Cerebellar nuclear complex (tissue), 1 donor: ENCODE measurements at regions not wholly inside any gene's neighbourhood (a gene's known extent, or its start where the extent isn't known, plus 50 kb on each side); places are given as distances from the start of the nearest gene placed in this dataset.

Experiments
- DNase-seq, 2 experiments: peaks; one replicate each; lab custom pipeline; 2025; lab: John Stamatoyannopoulos, UW

- DNase-seq = no peak
Observed at GRCh38 chr5:125597338-125597737, 825.9 kb upstream of the GRAMD2B start.

- DNase-seq = no peak
Observed at GRCh38 chr5:125600559-125600958, 822.6 kb upstream of the GRAMD2B start.

- no peak for DNase-seq
Observed at GRCh38 chr5:125602184-125602583, 821.0 kb upstream of the GRAMD2B start.

GRCh38 chr5:125603321-125603720 lies 819.9 kb upstream of the GRAMD2B start:
- DNase-seq = no peak

GRCh38 chr5:125604104-125604503 lies 819.1 kb upstream of the GRAMD2B start:
- DNase-seq = no peak

- no peak for DNase-seq
Observed at GRCh38 chr5:125607018-125607417, 816.2 kb upstream of the GRAMD2B start.

- no peak for DNase-seq
Observed at GRCh38 chr5:125609011-125609410, 814.2 kb upstream of the GRAMD2B start.

GRCh38 chr5:125610892-125611291 lies 812.3 kb upstream of the GRAMD2B start:
- no peak for DNase-seq

GRCh38 chr5:125611541-125611940 lies 811.7 kb upstream of the GRAMD2B start:
- DNase-seq = no peak

- DNase-seq = peak in 1 of 2 experiments; percentile 57
Observed at GRCh38 chr5:125612181-125612721, 811.0 kb upstream of the GRAMD2B start.

- DNase-seq = no peak
Observed at GRCh38 chr5:125612776-125613175, 810.4 kb upstream of the GRAMD2B start.

GRCh38 chr5:125630237-125630636 lies 793.0 kb upstream of the GRAMD2B start:
- no peak for DNase-seq

GRCh38 chr5:125633523-125633922 lies 789.7 kb upstream of the GRAMD2B start:
- no peak for DNase-seq

GRCh38 chr5:125634216-125634835 lies 788.9 kb upstream of the GRAMD2B start:
- no peak for DNase-seq

- no peak for DNase-seq
Observed at GRCh38 chr5:125639858-125640257, 783.4 kb upstream of the GRAMD2B start.

- no peak for DNase-seq
Observed at GRCh38 chr5:125652761-125653160, 770.4 kb upstream of the GRAMD2B start.

GRCh38 chr5:125654392-125654791 lies 768.8 kb upstream of the GRAMD2B start:
- no peak for DNase-seq

GRCh38 chr5:125655156-125655555 lies 768.1 kb upstream of the GRAMD2B start:
- no peak for DNase-seq

GRCh38 chr5:125657936-125658335 lies 765.3 kb upstream of the GRAMD2B start:
- no peak for DNase-seq

GRCh38 chr5:125659316-125660023 lies 763.7 kb upstream of the GRAMD2B start:
- DNase-seq = no peak

- DNase-seq = no peak
Observed at GRCh38 chr5:125660231-125660895, 762.8 kb upstream of the GRAMD2B start.

GRCh38 chr5:125661584-125661983 lies 761.6 kb upstream of the GRAMD2B start:
- no peak for DNase-seq

GRCh38 chr5:125668884-125669283 lies 754.3 kb upstream of the GRAMD2B start:
- DNase-seq = no peak
